Gastrocnemius medialis (tissue), 4 donors: ENCODE measurements at regions not wholly inside any gene's neighbourhood (a gene's known extent, or its start where the extent isn't known, plus 50 kb on each side); places are given as distances from the start of the nearest gene placed in this dataset.

ENCODE experiments used
- ATAC-seq, 2 donors: fragments of 150-250 bp; one replicate each; pipeline ENCODE4 v1.9.1; 2016
- DNase-seq, 2 donors: peaks; one replicate each; pipeline ENCODE4 v3.0.0-alpha.2; 2019
- H3K27ac ChIP-seq, 4 donors: fragments of 200-600 bp; sonication (generic); 1 replicate in 1 of 4; 2 replicates in 3 of 4; pipeline ENCODE4 v1.5.1; 2016 to 2018; ENCODE audit warnings: mild to moderate bottlenecking in 2 of 4, moderate library complexity in 1 of 4
- H3K27me3 ChIP-seq, 3 donors: fragments of 200-600 bp; sonication (generic) in 2 of 3; 1 replicate in 1 of 3; 2 replicates in 2 of 3; pipeline versions ENCODE4 v1.5.1 to v1.6.0; 2016 to 2019; ENCODE audit warnings: mild to moderate bottlenecking in 1 of 3, moderate library complexity in 1 of 3
- H3K36me3 ChIP-seq, 2 donors: fragments of 200-600 bp; sonication (generic) in 1 of 2; one replicate each; pipeline ENCODE4 v1.5.1; 2017 to 2018
- H3K4me1 ChIP-seq, 2 donors: fragments of 200-600 bp; sonication (generic) in 1 of 2; one replicate each; pipeline ENCODE4 v1.5.1; 2016 to 2017; ENCODE audit warnings: mild to moderate bottlenecking in 2 of 2
- H3K4me3 ChIP-seq, 4 donors: fragments of 200-600 bp; sonication (generic) in 3 of 4; 1 replicate in 1 of 4; 2 replicates in 3 of 4; pipeline ENCODE4 v1.5.1; 2016 to 2019; ENCODE audit warnings: mild to moderate bottlenecking in 2 of 4
- H3K9me3 ChIP-seq, 3 donors: fragments of 200-600 bp; sonication (generic) in 2 of 3; 1 replicate in 1 of 3; 2 replicates in 2 of 3; pipeline ENCODE4 v1.5.1; 2016 to 2019
- CTCF ChIP-seq, 5 experiments: fragments of 450-650 bp in 3 of 5; fragments of 200-600 bp in 2 of 5; sonication (generic) in 2 of 5; IDR thresholded peaks in 4 of 5; conservative IDR thresholded peaks in 1 of 5; 1 replicate in 4 of 5; 2 replicates in 1 of 5; pipeline ENCODE4 v1.5.1; 2016 to 2019; ENCODE audit warnings: antibody characterized with exemption in 5 of 5, mild to moderate bottlenecking in 3 of 5, moderate library complexity in 3 of 5
- POLR2A ChIP-seq, 2 donors: fragments of 450-650 bp; IDR thresholded peaks; one replicate each; pipeline ENCODE4 v1.6.1; 2017; ENCODE audit warnings: antibody characterized with exemption in 2 of 2, mild to moderate bottlenecking in 2 of 2, moderate library complexity in 2 of 2
- in situ Hi-C, 4 donors: fragments of 200-750 bp; cut with MboI; loops; one replicate each; pipeline versions ENCODE4 v1.15.0 to v1.8.0; 2017; ENCODE audit warnings: low sequenced_read_pairs in 4 of 4
- intact Hi-C: fragments of 100-400 bp; cut with DNase I; formaldehyde crosslinking; loops from one replicate; pipeline ENCODE4 v1.15.1; 2023; ENCODE audit warnings: low total_unique reads

GRCh38 chr15:62462268-62462667 is 297.2 kb upstream of the C2CD4B start:
- no peaks in the 10 kb centered on the region for H3K36me3 ChIP-seq
- DNase-seq (no peak), ATAC-seq (no peak)
- intact Hi-C loops (no loop called here), in situ Hi-C loops (no loop called here)
- no peaks in the 10 kb centered on the region for H3K9me3 ChIP-seq
- TF ChIP-seq CTCF (IDR thresholded peaks at IDR 0.05 in 4 of 5, conservative IDR thresholded peaks at IDR 0.05 in 1 of 5), result no peak
- TF ChIP-seq POLR2A (IDR thresholded peaks at IDR 0.05), result no peak
- H3K27me3 ChIP-seq, result no peaks in the 10 kb centered on the region
- H3K4me3 ChIP-seq, result no peak overlapping the region
- H3K4me1 ChIP-seq, result peaks cover 23 to 25% of the 10 kb centered on the region in 2 donors
- H3K27ac ChIP-seq, result peak overlapping the region in 2 of 4 donors; percentile 29 to 49

GRCh38 chr15:62462721-62463120 is 297.6 kb upstream of the C2CD4B start:
- DNase-seq, result no peak
- Histone ChIP-seq H3K27me3 (no peaks in the 10 kb centered on the region), H3K4me1 (peaks cover 20 to 22% of the 10 kb centered on the region in 2 donors), H3K36me3 (no peaks in the 10 kb centered on the region), H3K27ac (peak overlapping the region in 2 of 4 donors; percentile 46 to 49), H3K9me3 (no peaks in the 10 kb centered on the region), H3K4me3 (no peak overlapping the region)
- intact Hi-C loops, result no loop called here
- in situ Hi-C loops, result no loop called here
- no peak for TF ChIP-seq POLR2A (IDR thresholded peaks at IDR 0.05)
- no peak for ATAC-seq

- DNase-seq (no peak), ATAC-seq (no peak)
- Histone ChIP-seq H3K36me3 (no peaks in the 10 kb centered on the region), H3K27ac (no peak overlapping the region), H3K27me3 (no peaks in the 10 kb centered on the region), H3K9me3 (no peaks in the 10 kb centered on the region), H3K4me3 (no peak overlapping the region), H3K4me1 (peaks cover 27 to 31% of the 10 kb centered on the region in 2 donors)
- in situ Hi-C loops, result no loop called here
- intact Hi-C loops, result no loop called here
- TF ChIP-seq CTCF (IDR thresholded peaks at IDR 0.05 in 4 of 5, conservative IDR thresholded peaks at IDR 0.05 in 1 of 5) (no peak), POLR2A (IDR thresholded peaks at IDR 0.05) (no peak)
Observed at GRCh38 chr15:62464705-62465104, 299.6 kb upstream of the C2CD4B start.

- TF ChIP-seq CTCF (IDR thresholded peaks at IDR 0.05 in 4 of 5, conservative IDR thresholded peaks at IDR 0.05 in 1 of 5) (no peak), POLR2A (IDR thresholded peaks at IDR 0.05) (no peak)
- no peak overlapping the region for H3K27ac ChIP-seq
Observed at GRCh38 chr15:62465173-62465572, 300.1 kb upstream of the C2CD4B start.

GRCh38 chr15:62469478-62469873 is 304.4 kb upstream of the C2CD4B start:
- H3K27me3 ChIP-seq, result no peaks in the 10 kb centered on the region
- intact Hi-C loops (no loop called here), in situ Hi-C loops (no loop called here)
- ATAC-seq, result peak in 1 of 2 donors; percentile 4
- H3K36me3 ChIP-seq, result no peaks in the 10 kb centered on the region
- peaks cover 66 to 72% of the 10 kb centered on the region in 2 donors for H3K4me1 ChIP-seq
- no peak overlapping the region for H3K4me3 ChIP-seq
- no peak for TF ChIP-seq POLR2A (IDR thresholded peaks at IDR 0.05)
- no peaks in the 10 kb centered on the region for H3K9me3 ChIP-seq
- no peak for DNase-seq
- peak overlapping the region; percentile 56 to 92 (median 65) for H3K27ac ChIP-seq

More at GRCh38 chr15:62465173-62465572, 300.1 kb upstream of the C2CD4B start:
- H3K36me3 ChIP-seq, result no peaks in the 10 kb centered on the region
- in situ Hi-C loops (no loop called here), intact Hi-C loops (no loop called here)
- no peak overlapping the region for H3K4me3 ChIP-seq
- peaks cover 32 to 34% of the 10 kb centered on the region in 2 donors for H3K4me1 ChIP-seq
- H3K27me3 ChIP-seq, result no peaks in the 10 kb centered on the region
- DNase-seq (no peak), ATAC-seq (no peak)
- H3K9me3 ChIP-seq, result no peaks in the 10 kb centered on the region
